HL-60 (cell line): ENCODE measurements at regions not wholly inside any gene's neighbourhood (a gene's known extent, or its start where the extent isn't known, plus 50 kb on each side); places are given as distances from the start of the nearest gene placed in this dataset.

ENCODE experiments used
- DNase-seq, 2 experiments: peaks; one replicate each; pipeline ENCODE4 v3.0.0-alpha.2; 2010 to 2020; ENCODE audit warnings: low read depth in 1 of 2, low spot score in 1 of 2
- H3K27ac ChIP-seq: fragments of 250-450 bp; sonication (Bioruptor Pico); replicated peaks from 2 replicates; pipeline ENCODE4 v1.5.1; 2020; ENCODE audit warnings: mild to moderate bottlenecking, moderate library complexity
- H3K27me3 ChIP-seq: fragments of 250-450 bp; sonication (Bioruptor Pico); 2 replicates; pipeline ENCODE4 v1.5.1; 2021; ENCODE audit warnings: mild to moderate bottlenecking, moderate library complexity; ENCODE audit not compliant: insufficient read depth, poor library complexity, severe bottlenecking
- H3K4me3 ChIP-seq: replicated peaks from 2 replicates; pipeline ENCODE4 v1.5.1; 2011; ENCODE audit warnings: mild to moderate bottlenecking, control low read depth, low read length; ENCODE audit not compliant: insufficient read depth
- CTCF ChIP-seq: IDR thresholded peaks from one replicate; pipeline ENCODE4 v1.5.1; 2011; ENCODE audit warnings: low read length, control low read depth, inconsistent platforms; ENCODE audit not compliant: insufficient read depth
- GABPA ChIP-seq: IDR thresholded peaks from 2 replicates; pipeline ENCODE4 v1.6.1; 2012; ENCODE audit warnings: low read depth
- POLR2AphosphoS5 ChIP-seq: IDR thresholded peaks from 2 replicates; pipeline ENCODE4 v1.6.1; 2012; ENCODE audit warnings: low read depth
- REST ChIP-seq: IDR thresholded peaks from 2 replicates; pipeline ENCODE4 v1.6.1; 2012; ENCODE audit warnings: low read depth; ENCODE audit not compliant: insufficient replicate concordance
- SPI1 ChIP-seq: IDR thresholded peaks from 2 replicates; pipeline ENCODE4 v1.6.1; 2012; ENCODE audit warnings: low read depth, mild to moderate bottlenecking, borderline replicate concordance

GRCh38 chr10:129308953-129309564 lies 158.0 kb upstream of the MGMT start:
- no peak for DNase-seq
- Histone ChIP-seq H3K27me3 (no peaks in the 10 kb centered on the region), H3K4me3 (no peak overlapping the region), H3K27ac (no peak overlapping the region)
- TF ChIP-seq REST (no peak), SPI1 (no peak), POLR2AphosphoS5 (no peak), GABPA (no peak), CTCF (no peak)

- TF ChIP-seq REST (no peak), POLR2AphosphoS5 (no peak), GABPA (no peak), SPI1 (no peak), CTCF (no peak)
- no peak overlapping the region for H3K4me3 ChIP-seq
- no peak for DNase-seq
- no peaks in the 10 kb centered on the region for H3K27me3 ChIP-seq
- H3K27ac ChIP-seq, result no peak overlapping the region
These were observed 157.5 kb upstream of the MGMT start for GRCh38 chr10:129309565-129309964.

GRCh38 chr10:129310881-129311280 lies 156.2 kb upstream of the MGMT start:
- DNase-seq, result no peak
- Histone ChIP-seq H3K27me3 (no peaks in the 10 kb centered on the region), H3K4me3 (no peak overlapping the region), H3K27ac (no peak overlapping the region)
- TF ChIP-seq REST (no peak), CTCF (no peak), SPI1 (no peak), POLR2AphosphoS5 (no peak), GABPA (no peak)
